ENCODE measurements at regions not wholly inside any gene's neighbourhood (a gene's known extent, or its start where the extent isn't known, plus 50 kb on each side); places are given as distances from the start of the nearest gene placed in this dataset.

GRCh38 chrX:141982296-141982695 is 78.6 kb downstream of the MAGEC1 start:
- TF ChIP-seq POLR2A (IDR thresholded peaks at IDR 0.05) (no peak), CTCF (IDR thresholded peaks at IDR 0.05) (no peak)
